Glutamatergic neuron (in vitro differentiated cells): ENCODE measurements at regions not wholly inside any gene's neighbourhood (a gene's known extent, or its start where the extent isn't known, plus 50 kb on each side); places are given as distances from the start of the nearest gene placed in this dataset.

ENCODE experiments used
- DNase-seq: peaks from one replicate; pipeline ENCODE4 v3.0.0; 2022
- H3K27ac Mint-ChIP-seq: one replicate; pipeline ENCODE4 v1.8.0; 2020; ENCODE audit warnings: mild to moderate bottlenecking, mixed read lengths, inconsistent platforms; ENCODE audit not compliant: unreplicated experiment
- H3K27me3 Mint-ChIP-seq: one replicate; pipeline ENCODE4 v1.8.0; 2020; ENCODE audit warnings: mild to moderate bottlenecking, moderate library complexity, mixed read lengths, inconsistent platforms; ENCODE audit not compliant: unreplicated experiment
- H3K36me3 Mint-ChIP-seq: one replicate; pipeline ENCODE4 v1.8.0; 2020; ENCODE audit warnings: mild to moderate bottlenecking, mixed read lengths, inconsistent platforms; ENCODE audit not compliant: unreplicated experiment
- H3K4me1 Mint-ChIP-seq: one replicate; pipeline ENCODE4 v1.8.0; 2020; ENCODE audit warnings: mild to moderate bottlenecking, low read depth, mixed read lengths, inconsistent platforms; ENCODE audit not compliant: unreplicated experiment
- H3K4me3 Mint-ChIP-seq: one replicate; pipeline ENCODE4 v1.8.0; 2020; ENCODE audit warnings: mild to moderate bottlenecking, mixed read lengths, inconsistent platforms; ENCODE audit not compliant: unreplicated experiment
- H3K9me3 Mint-ChIP-seq: one replicate; pipeline ENCODE4 v1.8.0; 2020; ENCODE audit warnings: mild to moderate bottlenecking, moderate library complexity, mixed read lengths, inconsistent platforms; ENCODE audit not compliant: unreplicated experiment
- CTCF ChIP-seq: fragments of 200-600 bp; sonication (generic); IDR thresholded peaks from one replicate; pipeline ENCODE4 v1.5.0; 2021; ENCODE audit not compliant: partially characterized antibody, unreplicated experiment

- Mint-ChIP-seq H3K27ac (no peak overlapping the region), H3K36me3 (no peaks in the 10 kb centered on the region), H3K9me3 (no peaks in the 10 kb centered on the region), H3K4me1 (no peaks in the 10 kb centered on the region), H3K4me3 (no peak overlapping the region), H3K27me3 (no peaks in the 10 kb centered on the region)
- TF ChIP-seq CTCF = no peak
- no peak for DNase-seq
Observed at GRCh38 chr5:145050181-145050580, 785.0 kb downstream of the PRELID2 start.

- no peaks in the 10 kb centered on the region for H3K4me1 Mint-ChIP-seq
- no peak overlapping the region for H3K4me3 Mint-ChIP-seq
- TF ChIP-seq CTCF = no peak
- H3K27ac Mint-ChIP-seq = no peak overlapping the region
- H3K9me3 Mint-ChIP-seq = no peaks in the 10 kb centered on the region
- H3K27me3 Mint-ChIP-seq = no peaks in the 10 kb centered on the region
- DNase-seq = no peak
- no peaks in the 10 kb centered on the region for H3K36me3 Mint-ChIP-seq
Observed at GRCh38 chr5:145044970-145045369, 790.2 kb downstream of the PRELID2 start.

- TF ChIP-seq CTCF = no peak
- Mint-ChIP-seq H3K9me3 (peaks cover 3% of the 10 kb centered on the region), H3K4me3 (no peak overlapping the region), H3K4me1 (no peaks in the 10 kb centered on the region), H3K27me3 (peaks cover 3% of the 10 kb centered on the region), H3K36me3 (no peaks in the 10 kb centered on the region), H3K27ac (no peak overlapping the region)
- DNase-seq = no peak
Observed at GRCh38 chr5:145028626-145029025, 806.5 kb downstream of the PRELID2 start.

DNA sequence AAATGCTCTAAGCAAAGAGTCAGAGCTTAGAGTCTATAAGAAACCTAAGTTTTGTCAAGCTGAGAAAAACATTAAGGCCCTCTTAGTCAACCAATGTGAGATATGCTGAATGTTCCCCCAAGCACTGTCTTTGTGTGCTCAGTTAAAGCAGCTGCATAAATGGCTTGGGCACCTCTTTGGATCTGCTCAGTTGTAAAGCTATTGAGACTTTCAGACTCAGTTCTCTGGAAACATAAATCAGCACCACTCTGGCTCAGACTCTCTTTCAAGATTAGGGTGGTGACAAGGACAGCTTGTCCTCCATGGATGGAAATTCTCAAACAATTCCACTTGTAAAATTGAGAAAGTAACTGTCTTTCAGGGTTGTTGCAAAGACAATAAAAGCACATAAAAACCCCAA is 807.9 kb downstream of the PRELID2 start:
- TF ChIP-seq CTCF = no peak
- peaks cover 3% of the 10 kb centered on the region for H3K9me3 Mint-ChIP-seq
- DNase-seq = no peak

GRCh38 chr5:145025775-145026174 is 809.4 kb downstream of the PRELID2 start:
- no peak for DNase-seq
- no peaks in the 10 kb centered on the region for H3K27me3 Mint-ChIP-seq
- H3K9me3 Mint-ChIP-seq = no peaks in the 10 kb centered on the region
- no peak overlapping the region for H3K27ac Mint-ChIP-seq
- no peaks in the 10 kb centered on the region for H3K4me1 Mint-ChIP-seq
- no peak for TF ChIP-seq CTCF
- no peaks in the 10 kb centered on the region for H3K36me3 Mint-ChIP-seq
- H3K4me3 Mint-ChIP-seq = no peak overlapping the region

More for the DNA sequence above, 807.9 kb downstream of the PRELID2 start:
- Mint-ChIP-seq H3K4me1 (no peaks in the 10 kb centered on the region), H3K27me3 (peaks cover 3% of the 10 kb centered on the region), H3K27ac (no peak overlapping the region), H3K4me3 (no peak overlapping the region), H3K36me3 (no peaks in the 10 kb centered on the region)
